RWPE2 (cell line): ENCODE measurements at regions not wholly inside any gene's neighbourhood (a gene's known extent, or its start where the extent isn't known, plus 50 kb on each side); places are given as distances from the start of the nearest gene placed in this dataset.

ENCODE experiments used
- ATAC-seq: fragments of 200-7000 bp; cut with Tn5 transposase; 3 replicates; pipeline ENCODE4 v1.9.1; 2021; ENCODE audit warnings: low read depth
- DNase-seq: peaks from one replicate; pipeline ENCODE4 v3.0.0-alpha.2; 2020; ENCODE audit warnings: low spot score
- H3K27ac ChIP-seq: fragments of 450-650 bp; 2 replicates; pipeline ENCODE4 v1.5.1; 2017; ENCODE audit warnings: mild to moderate bottlenecking; ENCODE audit not compliant: poor library complexity, severe bottlenecking
- H3K27me3 ChIP-seq: fragments of 250-450 bp; sonication (Bioruptor Pico); 2 replicates; pipeline ENCODE4 v1.5.1; 2021; ENCODE audit warnings: mild to moderate bottlenecking, moderate library complexity; ENCODE audit not compliant: insufficient read depth, poor library complexity, severe bottlenecking
- H3K36me3 ChIP-seq: fragments of 250-450 bp; sonication (Bioruptor Pico); 2 replicates; pipeline ENCODE4 v1.5.1; 2020; ENCODE audit warnings: low read depth, mild to moderate bottlenecking, moderate library complexity
- H3K4me1 ChIP-seq: fragments of 250-450 bp; sonication (Bioruptor Pico); 2 replicates; pipeline ENCODE4 v1.5.1; 2021; ENCODE audit warnings: mild to moderate bottlenecking, moderate library complexity; ENCODE audit not compliant: insufficient read depth, poor library complexity, severe bottlenecking
- H3K4me3 ChIP-seq: fragments of 250-450 bp; sonication (Bioruptor Pico); 2 replicates; pipeline ENCODE4 v1.5.1; 2021; ENCODE audit warnings: mild to moderate bottlenecking, moderate library complexity; ENCODE audit not compliant: severe bottlenecking
- H3K9me3 ChIP-seq: fragments of 250-450 bp; sonication (Bioruptor Pico); 2 replicates; pipeline ENCODE4 v1.5.1; 2021; ENCODE audit warnings: mild to moderate bottlenecking, moderate library complexity; ENCODE audit not compliant: severe bottlenecking
- TF ChIP-seq, protein P1 (sequence below): fragments of 450-650 bp; IDR thresholded peaks from one replicate; pipeline ENCODE4 v1.5.1; 2017; ENCODE audit warnings: mild to moderate bottlenecking, moderate library complexity; ENCODE audit not compliant: poor library complexity, severe bottlenecking

DNA sequence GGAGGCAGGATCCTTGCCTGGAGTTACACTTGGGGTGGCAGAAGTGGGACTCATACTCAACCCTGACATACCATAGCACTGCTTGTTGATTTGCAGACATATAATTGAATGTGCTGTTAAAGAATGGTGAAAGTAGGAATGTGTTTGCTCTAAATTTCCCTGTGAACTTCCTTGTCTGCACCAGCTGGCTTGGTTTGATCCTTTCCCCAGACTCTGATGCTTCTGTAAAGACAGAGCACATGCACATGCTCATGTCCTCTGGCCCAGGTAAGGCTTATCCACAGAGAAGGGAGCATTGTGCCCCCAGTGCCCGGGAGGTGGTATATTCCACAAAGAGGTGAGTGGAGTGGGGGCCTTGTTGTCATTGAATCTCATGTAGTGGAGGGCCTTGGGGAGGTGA is 138.0 kb upstream of the STC2 start:
- Histone ChIP-seq H3K9me3 (no peaks in the 10 kb centered on the region), H3K36me3 (no peaks in the 10 kb centered on the region), H3K4me3 (no peak overlapping the region), H3K27ac (no peak overlapping the region), H3K4me1 (no peaks in the 10 kb centered on the region), H3K27me3 (no peaks in the 10 kb centered on the region)
- DNase-seq = no peak
- TF ChIP-seq, protein P1, sequence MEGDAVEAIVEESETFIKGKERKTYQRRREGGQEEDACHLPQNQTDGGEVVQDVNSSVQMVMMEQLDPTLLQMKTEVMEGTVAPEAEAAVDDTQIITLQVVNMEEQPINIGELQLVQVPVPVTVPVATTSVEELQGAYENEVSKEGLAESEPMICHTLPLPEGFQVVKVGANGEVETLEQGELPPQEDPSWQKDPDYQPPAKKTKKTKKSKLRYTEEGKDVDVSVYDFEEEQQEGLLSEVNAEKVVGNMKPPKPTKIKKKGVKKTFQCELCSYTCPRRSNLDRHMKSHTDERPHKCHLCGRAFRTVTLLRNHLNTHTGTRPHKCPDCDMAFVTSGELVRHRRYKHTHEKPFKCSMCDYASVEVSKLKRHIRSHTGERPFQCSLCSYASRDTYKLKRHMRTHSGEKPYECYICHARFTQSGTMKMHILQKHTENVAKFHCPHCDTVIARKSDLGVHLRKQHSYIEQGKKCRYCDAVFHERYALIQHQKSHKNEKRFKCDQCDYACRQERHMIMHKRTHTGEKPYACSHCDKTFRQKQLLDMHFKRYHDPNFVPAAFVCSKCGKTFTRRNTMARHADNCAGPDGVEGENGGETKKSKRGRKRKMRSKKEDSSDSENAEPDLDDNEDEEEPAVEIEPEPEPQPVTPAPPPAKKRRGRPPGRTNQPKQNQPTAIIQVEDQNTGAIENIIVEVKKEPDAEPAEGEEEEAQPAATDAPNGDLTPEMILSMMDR = no peak
- no peak for ATAC-seq

DNA sequence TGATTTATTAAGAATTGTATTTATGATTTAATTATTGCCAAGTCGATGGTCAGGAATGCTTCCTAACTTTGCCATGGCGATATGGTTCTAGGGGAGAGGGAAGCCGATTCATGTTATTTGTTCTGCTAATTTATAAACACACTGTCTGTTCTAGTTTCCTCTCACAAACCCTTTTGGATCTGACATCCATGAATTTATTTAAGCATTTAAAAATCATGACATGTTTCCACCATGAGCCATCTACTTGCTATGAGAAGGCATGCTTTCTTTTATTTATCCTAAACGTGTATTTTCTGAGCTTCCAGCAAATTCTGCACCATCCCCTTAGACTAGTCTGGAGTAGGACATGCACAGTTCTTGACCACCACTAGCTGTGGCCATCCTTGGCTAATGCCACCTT is 136.6 kb upstream of the STC2 start:
- DNase-seq (no peak), ATAC-seq (no peak)
- H3K4me3 ChIP-seq = no peak overlapping the region
- TF ChIP-seq, protein P1 = no peak
- H3K27me3 ChIP-seq = no peaks in the 10 kb centered on the region
- no peaks in the 10 kb centered on the region for H3K4me1 ChIP-seq
- H3K36me3 ChIP-seq = no peaks in the 10 kb centered on the region
- H3K27ac ChIP-seq = no peak overlapping the region
- H3K9me3 ChIP-seq = no peaks in the 10 kb centered on the region

DNA sequence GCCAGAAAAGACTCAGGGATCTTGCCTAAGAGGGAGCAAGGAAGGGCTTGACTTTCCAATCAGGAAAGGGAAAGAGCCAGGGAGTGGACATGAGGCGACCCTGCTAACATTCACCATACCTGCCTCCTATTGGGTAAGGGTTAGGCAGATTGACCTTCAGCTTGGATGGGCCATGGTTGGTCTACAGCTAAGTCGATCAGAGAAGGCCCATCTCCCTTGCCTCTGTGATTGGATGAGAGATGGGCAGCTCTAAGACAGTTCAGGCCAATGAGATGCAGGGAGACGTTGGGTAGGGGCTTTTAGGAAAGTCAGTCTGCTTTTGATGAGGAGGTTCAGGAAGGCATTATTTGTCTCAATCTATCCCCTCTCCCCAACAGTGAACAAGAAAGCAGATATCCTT is 135.0 kb upstream of the STC2 start:
- no peak overlapping the region for H3K4me3 ChIP-seq
- no peaks in the 10 kb centered on the region for H3K4me1 ChIP-seq
- DNase-seq = no peak
- H3K27ac ChIP-seq = no peak overlapping the region
- TF ChIP-seq, protein P1 = no peak
- no peaks in the 10 kb centered on the region for H3K36me3 ChIP-seq
- no peaks in the 10 kb centered on the region for H3K27me3 ChIP-seq
- ATAC-seq = no peak
- H3K9me3 ChIP-seq = no peaks in the 10 kb centered on the region

DNA sequence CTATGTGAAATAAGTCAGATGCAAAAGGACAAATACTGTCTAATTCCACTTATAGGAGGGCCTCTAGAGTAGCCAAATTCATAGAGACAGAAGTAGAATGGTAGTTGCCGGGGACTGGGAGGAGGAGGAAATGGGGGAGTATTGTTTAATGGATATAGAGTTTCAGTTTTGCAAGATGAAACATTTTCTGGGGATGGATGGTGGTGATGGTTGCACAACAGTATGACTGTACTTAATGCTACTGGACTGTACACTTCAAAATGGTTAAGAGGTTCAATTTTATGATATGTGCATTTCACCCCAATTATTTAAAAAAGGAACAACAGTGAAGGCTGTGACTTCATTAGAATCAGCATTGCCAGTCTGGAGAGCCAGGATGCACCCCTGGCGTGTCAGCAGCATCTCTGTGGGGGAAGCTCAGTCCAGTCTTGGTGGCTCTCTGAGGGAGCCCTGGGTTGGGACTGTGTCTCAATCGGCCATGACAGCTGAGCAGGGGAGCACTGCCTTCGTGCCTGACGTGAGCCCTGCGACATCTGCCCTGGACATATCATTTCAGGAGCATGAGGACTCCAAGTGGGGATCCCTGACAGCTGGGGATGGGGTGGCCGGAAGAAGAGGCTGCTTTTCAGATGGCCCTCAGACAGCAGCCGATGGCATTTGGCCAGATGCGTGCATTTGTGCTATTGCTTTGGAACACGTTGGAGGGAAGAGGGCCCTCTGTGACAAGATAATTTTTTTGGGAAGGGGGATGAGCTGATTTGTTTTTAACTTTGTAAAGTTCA is 130.8 kb upstream of the STC2 start:
- Histone ChIP-seq H3K27me3 (no peaks in the 10 kb centered on the region), H3K9me3 (no peaks in the 10 kb centered on the region), H3K4me1 (peaks cover 25% of the 10 kb centered on the region), H3K27ac (no peak overlapping the region), H3K36me3 (no peaks in the 10 kb centered on the region), H3K4me3 (no peak overlapping the region)
- DNase-seq = no peak
- ATAC-seq = no peak
- TF ChIP-seq, protein P1 = no peak

DNA sequence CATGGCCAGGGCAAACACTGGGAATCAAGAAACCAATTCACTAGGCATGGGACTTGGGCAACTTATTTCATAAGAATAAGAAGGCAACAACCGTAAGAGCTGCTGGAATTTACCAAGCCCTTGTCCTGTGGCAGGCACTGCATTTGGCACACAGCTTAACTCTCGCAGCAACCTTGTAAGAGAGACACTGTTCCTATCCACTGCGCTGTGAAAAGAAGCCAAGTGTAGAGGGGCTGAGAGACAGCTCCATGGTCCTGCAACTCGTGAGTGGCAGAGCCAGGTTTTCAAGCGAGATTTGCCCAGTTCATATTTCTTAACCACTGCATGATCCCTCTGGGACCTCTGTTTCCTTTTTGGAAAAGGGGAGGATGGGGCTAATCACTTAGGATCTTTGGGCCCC is 129.3 kb upstream of the STC2 start:
- Histone ChIP-seq H3K4me3 (no peak overlapping the region), H3K27me3 (no peaks in the 10 kb centered on the region), H3K27ac (no peak overlapping the region), H3K4me1 (peaks cover 33% of the 10 kb centered on the region), H3K9me3 (no peaks in the 10 kb centered on the region), H3K36me3 (no peaks in the 10 kb centered on the region)
- ATAC-seq = no peak
- TF ChIP-seq, protein P1 = no peak
- DNase-seq = no peak
